ENCODE measurements at regions not wholly inside any gene's neighbourhood (a gene's known extent, or its start where the extent isn't known, plus 50 kb on each side); places are given as distances from the start of the nearest gene placed in this dataset.

- CTCF ChIA-PET, result no interaction called here
- Histone ChIP-seq H3K27ac (ENCODE audit: low read length in 2 of 2) (no peak overlapping the region), H3K27me3 (replicated peaks in 1 of 4; ENCODE audit: control extremely low read depth in 1 of 4, control insufficient read depth in 3 of 4, insufficient read depth in 4 of 4, low read length in 3 of 4) (no peaks in the 10 kb centered on the region), H3K36me3 (replicated peaks in 1 of 2; ENCODE audit: control extremely low read depth in 1 of 2, control insufficient read depth in 1 of 2, extremely low read depth in 1 of 2, insufficient read depth in 2 of 2, low read length in 1 of 2) (no peaks in the 10 kb centered on the region), H3K4me1 (ENCODE audit: control insufficient read depth in 2 of 2, insufficient read depth in 2 of 2, low read length in 2 of 2) (no peaks in the 10 kb centered on the region), H3K79me2 (ENCODE audit: control insufficient read depth, insufficient read depth, low read length) (no peaks in the 10 kb centered on the region), H3K9ac (ENCODE audit: low read length) (no peak overlapping the region), H2AFZ (ENCODE audit: insufficient read depth, low read depth, low read length, poor library complexity, severe bottlenecking) (no peak overlapping the region), H3K4me3 (ENCODE audit: control extremely low read depth in 1 of 5, extremely low read depth in 1 of 5, insufficient read depth in 1 of 5, low read depth in 2 of 5, low read length in 4 of 5) (no peak overlapping the region), H3K9me3 (ENCODE audit: control extremely low read depth in 1 of 3, control insufficient read depth in 2 of 3, insufficient read depth in 1 of 3, low read length in 2 of 3) (peaks cover 0 to 1% (median 0%) of the 10 kb centered on the region in 3 donors), H3K4me2 (replicated peaks; ENCODE audit: low read depth, low read length, poor library complexity, severe bottlenecking) (no peak overlapping the region), H4K20me1 (ENCODE audit: control insufficient read depth, insufficient read depth, low read length, poor library complexity, severe bottlenecking) (no peaks in the 10 kb centered on the region)
- Mint-ChIP-seq H3K27me3 (no peaks in the 10 kb centered on the region), H3K4me1 (no peaks in the 10 kb centered on the region), H3K9me3 (ENCODE audit: insufficient read depth) (peaks cover 4% of the 10 kb centered on the region), H3K4me3 (no peak overlapping the region), H3K27ac (no peak overlapping the region)
- intact Hi-C loops (cut with micrococcal nuclease), result no loop called here
- no peak for DNase-seq
- WGBS (ENCODE audit: insufficient coverage), result no CpG with 5 or more reads among the region's 2 CpGs
- POLR2A ChIA-PET, result no interaction called here
- ATAC-seq (ENCODE audit: low read depth), result no peak
- no peak for TF ChIP-seq CTCF (IDR thresholded peaks at IDR 0.05)
- TF ChIP-seq EZH2 (IDR thresholded peaks at IDR 0.05; ENCODE audit: borderline replicate concordance, insufficient read depth, low read depth, low read length, poor library complexity, severe bottlenecking), result no peak
Observed at GRCh38 chr16:25596194-25596593, 95.6 kb upstream of the HS3ST4 start.

- H3K9ac ChIP-seq (ENCODE audit: low read length), result no peak overlapping the region
- no peaks in the 10 kb centered on the region for H3K79me2 ChIP-seq (ENCODE audit: control insufficient read depth, insufficient read depth, low read length)
- no peaks in the 10 kb centered on the region for H3K4me1 Mint-ChIP-seq
- H3K27me3 ChIP-seq (replicated peaks in 1 of 4; ENCODE audit: control extremely low read depth in 1 of 4, control insufficient read depth in 3 of 4, insufficient read depth in 4 of 4, low read length in 3 of 4), result no peaks in the 10 kb centered on the region
- ChIA-PET CTCF (no interaction called here), POLR2A (no interaction called here)
- no peaks in the 10 kb centered on the region for H3K9me3 ChIP-seq (ENCODE audit: control extremely low read depth in 1 of 3, control insufficient read depth in 2 of 3, insufficient read depth in 1 of 3, low read length in 2 of 3)
- no peaks in the 10 kb centered on the region for H3K36me3 ChIP-seq (replicated peaks in 1 of 2; ENCODE audit: control extremely low read depth in 1 of 2, control insufficient read depth in 1 of 2, extremely low read depth in 1 of 2, insufficient read depth in 2 of 2, low read length in 1 of 2)
- no peak overlapping the region for H3K27ac ChIP-seq (ENCODE audit: low read length in 2 of 2)
- intact Hi-C loops (cut with micrococcal nuclease), result no loop called here
- H3K9me3 Mint-ChIP-seq (ENCODE audit: insufficient read depth), result peaks cover 2% of the 10 kb centered on the region
- H2AFZ ChIP-seq (ENCODE audit: insufficient read depth, low read depth, low read length, poor library complexity, severe bottlenecking), result no peak overlapping the region
- TF ChIP-seq EZH2 (IDR thresholded peaks at IDR 0.05; ENCODE audit: borderline replicate concordance, insufficient read depth, low read depth, low read length, poor library complexity, severe bottlenecking) (no peak), CTCF (IDR thresholded peaks at IDR 0.05) (no peak)
- no peaks in the 10 kb centered on the region for H4K20me1 ChIP-seq (ENCODE audit: control insufficient read depth, insufficient read depth, low read length, poor library complexity, severe bottlenecking)
- H3K4me2 ChIP-seq (replicated peaks; ENCODE audit: low read depth, low read length, poor library complexity, severe bottlenecking), result no peak overlapping the region
- DNase-seq (no peak), ATAC-seq (ENCODE audit: low read depth) (no peak)
- H3K4me1 ChIP-seq (ENCODE audit: control insufficient read depth in 2 of 2, insufficient read depth in 2 of 2, low read length in 2 of 2), result no peaks in the 10 kb centered on the region
- no peak overlapping the region for H3K4me3 ChIP-seq (ENCODE audit: control extremely low read depth in 1 of 5, extremely low read depth in 1 of 5, insufficient read depth in 1 of 5, low read depth in 2 of 5, low read length in 4 of 5)
- no peak overlapping the region for H3K4me3 Mint-ChIP-seq
- 100% methylated on average over 2 of the region's 8 CpGs for WGBS (ENCODE audit: insufficient coverage)
- peaks cover 9% of the 10 kb centered on the region for H3K27me3 Mint-ChIP-seq
- no peak overlapping the region for H3K27ac Mint-ChIP-seq
Observed at GRCh38 chr16:25593260-25593659, 98.5 kb upstream of the HS3ST4 start.
